ENCODE measurements at regions not wholly inside any gene's neighbourhood (a gene's known extent, or its start where the extent isn't known, plus 50 kb on each side); places are given as distances from the start of the nearest gene placed in this dataset.

GRCh38 chr3:159236321-159236720 is 434.5 kb downstream of the MFSD1 start:
- no peaks in the 10 kb centered on the region for H3K4me1 Mint-ChIP-seq (ENCODE audit: low read depth)
- no peak overlapping the region for H3K27ac Mint-ChIP-seq
- intact Hi-C loops (cut with micrococcal nuclease) = no loop called here
- H3K9me3 Mint-ChIP-seq = no peaks in the 10 kb centered on the region
- no peak overlapping the region for H3K4me3 Mint-ChIP-seq
- peaks cover 6% of the 10 kb centered on the region for H3K27me3 Mint-ChIP-seq
- no peaks in the 10 kb centered on the region for H3K36me3 Mint-ChIP-seq (ENCODE audit: low read depth)

GRCh38 chr3:159237226-159237625 is 435.4 kb downstream of the MFSD1 start:
- intact Hi-C loops (cut with micrococcal nuclease) = no loop called here
- Mint-ChIP-seq H3K4me1 (ENCODE audit: low read depth) (no peaks in the 10 kb centered on the region), H3K9me3 (no peaks in the 10 kb centered on the region), H3K4me3 (no peak overlapping the region), H3K27me3 (peaks cover 6% of the 10 kb centered on the region), H3K36me3 (ENCODE audit: low read depth) (no peaks in the 10 kb centered on the region), H3K27ac (no peak overlapping the region)

GRCh38 chr3:159238646-159239045 is 436.8 kb downstream of the MFSD1 start:
- Mint-ChIP-seq H3K27me3 (peaks cover 6% of the 10 kb centered on the region), H3K4me3 (no peak overlapping the region), H3K4me1 (ENCODE audit: low read depth) (no peaks in the 10 kb centered on the region), H3K27ac (no peak overlapping the region), H3K36me3 (ENCODE audit: low read depth) (no peaks in the 10 kb centered on the region), H3K9me3 (no peaks in the 10 kb centered on the region)
- intact Hi-C loops (cut with micrococcal nuclease) = no loop called here

GRCh38 chr3:159239059-159239458 is 437.2 kb downstream of the MFSD1 start:
- H3K27ac Mint-ChIP-seq = no peak overlapping the region
- no peaks in the 10 kb centered on the region for H3K4me1 Mint-ChIP-seq (ENCODE audit: low read depth)
- H3K36me3 Mint-ChIP-seq (ENCODE audit: low read depth) = no peaks in the 10 kb centered on the region
- H3K27me3 Mint-ChIP-seq = peaks cover 6% of the 10 kb centered on the region
- H3K9me3 Mint-ChIP-seq = no peaks in the 10 kb centered on the region
- no peak overlapping the region for H3K4me3 Mint-ChIP-seq
- intact Hi-C loops (cut with micrococcal nuclease) = no loop called here

GRCh38 chr3:159244933-159245332 is 443.1 kb downstream of the MFSD1 start:
- Mint-ChIP-seq H3K36me3 (ENCODE audit: low read depth) (no peaks in the 10 kb centered on the region), H3K27me3 (no peaks in the 10 kb centered on the region), H3K4me1 (ENCODE audit: low read depth) (no peaks in the 10 kb centered on the region), H3K9me3 (no peaks in the 10 kb centered on the region), H3K4me3 (no peak overlapping the region), H3K27ac (no peak overlapping the region)
- intact Hi-C loops (cut with micrococcal nuclease) = no loop called here

- H3K36me3 Mint-ChIP-seq (ENCODE audit: low read depth) = no peaks in the 10 kb centered on the region
- H3K9me3 Mint-ChIP-seq = no peaks in the 10 kb centered on the region
- no peaks in the 10 kb centered on the region for H3K27me3 Mint-ChIP-seq
- no peaks in the 10 kb centered on the region for H3K4me1 Mint-ChIP-seq (ENCODE audit: low read depth)
- H3K27ac Mint-ChIP-seq = no peak overlapping the region
- H3K4me3 Mint-ChIP-seq = no peak overlapping the region
- intact Hi-C loops (cut with micrococcal nuclease) = no loop called here
Observed at GRCh38 chr3:159245871-159246270, 444.0 kb downstream of the MFSD1 start.

- intact Hi-C loops (cut with micrococcal nuclease) = no loop called here
- peaks cover under 1% of the 10 kb centered on the region for H3K9me3 Mint-ChIP-seq
- no peaks in the 10 kb centered on the region for H3K4me1 Mint-ChIP-seq (ENCODE audit: low read depth)
- H3K4me3 Mint-ChIP-seq = no peak overlapping the region
- no peaks in the 10 kb centered on the region for H3K27me3 Mint-ChIP-seq
- no peak overlapping the region for H3K27ac Mint-ChIP-seq
- no peaks in the 10 kb centered on the region for H3K36me3 Mint-ChIP-seq (ENCODE audit: low read depth)
Observed at GRCh38 chr3:159246385-159246784, 444.5 kb downstream of the MFSD1 start.

- H3K4me3 Mint-ChIP-seq = no peak overlapping the region
- intact Hi-C loops (cut with micrococcal nuclease) = no loop called here
- H3K27me3 Mint-ChIP-seq = no peaks in the 10 kb centered on the region
- H3K36me3 Mint-ChIP-seq (ENCODE audit: low read depth) = no peaks in the 10 kb centered on the region
- H3K27ac Mint-ChIP-seq = no peak overlapping the region
- no peaks in the 10 kb centered on the region for H3K4me1 Mint-ChIP-seq (ENCODE audit: low read depth)
- peaks cover 24% of the 10 kb centered on the region for H3K9me3 Mint-ChIP-seq
Observed at GRCh38 chr3:159249472-159250174, 447.8 kb downstream of the MFSD1 start.

GRCh38 chr3:159250961-159251360 is 449.1 kb downstream of the MFSD1 start:
- Mint-ChIP-seq H3K4me1 (ENCODE audit: low read depth) (no peaks in the 10 kb centered on the region), H3K27me3 (peaks cover 3% of the 10 kb centered on the region), H3K9me3 (peaks cover 24% of the 10 kb centered on the region), H3K27ac (no peak overlapping the region), H3K4me3 (no peak overlapping the region), H3K36me3 (ENCODE audit: low read depth) (no peaks in the 10 kb centered on the region)
- intact Hi-C loops (cut with micrococcal nuclease) = no loop called here

GRCh38 chr3:159252274-159252673 is 450.4 kb downstream of the MFSD1 start:
- intact Hi-C loops (cut with micrococcal nuclease) = no loop called here
- Mint-ChIP-seq H3K9me3 (peaks cover 24% of the 10 kb centered on the region), H3K36me3 (ENCODE audit: low read depth) (no peaks in the 10 kb centered on the region), H3K4me1 (ENCODE audit: low read depth) (no peaks in the 10 kb centered on the region), H3K4me3 (no peak overlapping the region), H3K27ac (no peak overlapping the region), H3K27me3 (peaks cover 3% of the 10 kb centered on the region)

- Mint-ChIP-seq H3K27me3 (peaks cover 3% of the 10 kb centered on the region), H3K36me3 (ENCODE audit: low read depth) (no peaks in the 10 kb centered on the region), H3K4me3 (no peak overlapping the region), H3K9me3 (peaks cover 24% of the 10 kb centered on the region), H3K4me1 (ENCODE audit: low read depth) (no peaks in the 10 kb centered on the region), H3K27ac (no peak overlapping the region)
- intact Hi-C loops (cut with micrococcal nuclease) = no loop called here
Observed at GRCh38 chr3:159252772-159253384, 451.0 kb downstream of the MFSD1 start.

GRCh38 chr3:159253860-159254259 is 452.0 kb downstream of the MFSD1 start:
- Mint-ChIP-seq H3K36me3 (ENCODE audit: low read depth) (no peaks in the 10 kb centered on the region), H3K27me3 (peaks cover 3% of the 10 kb centered on the region), H3K27ac (no peak overlapping the region), H3K9me3 (peaks cover 24% of the 10 kb centered on the region), H3K4me3 (no peak overlapping the region), H3K4me1 (ENCODE audit: low read depth) (no peaks in the 10 kb centered on the region)
- intact Hi-C loops (cut with micrococcal nuclease) = no loop called here

GRCh38 chr3:159257954-159258353 is 456.1 kb downstream of the MFSD1 start:
- Mint-ChIP-seq H3K4me3 (no peak overlapping the region), H3K4me1 (ENCODE audit: low read depth) (no peaks in the 10 kb centered on the region), H3K36me3 (ENCODE audit: low read depth) (no peaks in the 10 kb centered on the region), H3K27ac (no peak overlapping the region), H3K27me3 (peaks cover 3% of the 10 kb centered on the region), H3K9me3 (peaks cover 8% of the 10 kb centered on the region)
- intact Hi-C loops (cut with micrococcal nuclease) = no loop called here

- Mint-ChIP-seq H3K4me1 (ENCODE audit: low read depth) (no peaks in the 10 kb centered on the region), H3K4me3 (no peak overlapping the region), H3K27me3 (peaks cover 3% of the 10 kb centered on the region), H3K36me3 (ENCODE audit: low read depth) (no peaks in the 10 kb centered on the region), H3K27ac (no peak overlapping the region), H3K9me3 (no peaks in the 10 kb centered on the region)
- intact Hi-C loops (cut with micrococcal nuclease) = no loop called here
Observed at GRCh38 chr3:159258934-159259333, 457.1 kb downstream of the MFSD1 start.

Measured in dendritic cell treated with granulocyte-macrophage colony-stimulating factor and Interleukin-4, amounts not matched to agents 40 ng/mL and 50 ng/mL, for 4 days (primary cell).